GM21367 (cell line): ENCODE measurements at regions not wholly inside any gene's neighbourhood (a gene's known extent, or its start where the extent isn't known, plus 50 kb on each side); places are given as distances from the start of the nearest gene placed in this dataset.
"Not testable (repeated sequence)": the region's sequence is repeated elsewhere in the genome, so short reads cannot be mapped to it uniquely, and the experiment has no call there.

ENCODE experiments used
- ATAC-seq: cut with Tn5 transposase; IDR thresholded peaks from one replicate; pipeline ENCODE4 v1.9.1; 2021; ENCODE audit not compliant: unreplicated experiment

DNA sequence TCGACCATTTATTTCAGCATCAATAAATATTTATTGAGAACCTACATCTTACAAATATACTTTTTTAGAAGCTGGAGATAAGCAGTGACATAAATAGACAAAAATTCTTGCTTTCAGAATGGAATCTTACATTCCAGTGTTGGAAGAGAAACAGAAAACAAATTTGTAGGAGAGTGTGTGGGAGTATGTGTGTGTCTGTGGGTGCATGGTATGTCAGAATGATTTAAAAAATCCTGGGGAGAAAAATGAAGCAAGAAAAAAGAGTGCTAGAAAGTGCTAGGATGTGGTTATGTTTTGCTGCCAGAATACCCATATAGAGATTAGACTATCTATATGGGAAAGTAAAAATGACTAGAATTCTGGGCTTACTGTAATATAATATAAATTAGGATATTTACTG lies 561.7 kb upstream of the SGO1 start:
- ATAC-seq = no peak

DNA sequence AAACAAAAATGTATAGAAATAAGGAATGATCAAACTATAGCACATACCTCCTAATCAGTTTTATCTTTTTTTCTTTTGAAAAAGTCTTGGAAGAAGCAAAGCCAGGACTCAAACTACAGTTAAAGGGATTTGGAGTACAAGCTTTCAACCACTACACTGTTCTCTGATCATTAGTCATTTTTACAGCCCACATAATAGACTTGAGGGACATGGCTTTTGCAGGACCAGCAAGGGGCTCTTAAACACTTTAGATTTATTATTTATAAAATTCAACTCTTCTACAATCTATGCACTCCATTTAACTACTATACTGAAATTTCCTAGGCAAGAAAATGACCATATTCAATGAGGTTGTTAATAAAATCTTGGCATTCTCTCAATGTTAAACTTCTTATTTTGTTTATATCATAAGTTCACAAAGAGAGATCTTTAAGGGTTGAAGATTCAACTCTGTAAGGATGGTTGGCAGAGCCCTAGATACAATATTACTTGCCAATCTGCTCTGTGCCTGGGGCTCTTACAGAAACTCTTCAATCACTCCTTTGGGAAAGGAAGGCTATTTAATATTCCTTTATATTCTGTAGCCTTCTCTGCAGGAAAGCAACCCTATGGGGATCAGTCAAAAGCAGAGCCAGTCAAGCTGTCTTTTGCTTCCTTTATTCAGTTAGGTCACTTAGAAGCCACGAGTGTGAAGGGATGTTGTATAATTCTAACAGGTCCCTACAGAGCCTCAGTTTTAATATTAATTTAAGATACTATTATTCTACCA lies 557.7 kb upstream of the SGO1 start:
- no peak for ATAC-seq

DNA sequence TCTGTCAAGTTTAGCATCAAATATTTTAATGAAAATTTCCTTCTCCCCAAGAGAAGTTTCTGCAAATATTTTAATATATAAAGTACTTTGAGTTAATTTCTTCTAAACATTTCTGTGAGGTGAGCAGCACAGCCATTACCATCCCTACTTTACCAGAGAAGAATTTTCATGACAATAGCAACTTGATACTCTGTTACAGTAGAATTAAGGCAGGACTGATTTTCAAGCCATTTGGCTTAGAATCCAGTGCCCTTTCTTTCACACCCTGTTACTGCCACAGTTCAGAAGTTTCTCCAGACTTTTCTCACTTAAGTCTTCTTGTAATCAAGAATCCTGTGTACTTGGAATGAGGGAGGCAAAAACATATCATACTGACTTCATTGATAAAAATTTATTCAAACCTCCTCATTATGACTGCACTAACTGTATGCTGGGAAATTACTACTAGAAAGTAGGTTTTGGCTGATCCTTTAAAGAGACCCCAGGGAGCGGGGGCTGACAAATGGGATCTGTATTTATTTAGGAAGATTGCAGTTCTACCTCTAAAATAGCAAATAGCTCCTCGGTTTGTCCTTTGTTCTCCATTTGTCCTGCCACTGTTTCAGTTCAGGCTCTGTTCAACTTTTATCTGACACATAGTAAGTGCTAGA lies 557.0 kb upstream of the SGO1 start:
- ATAC-seq = no peak

DNA sequence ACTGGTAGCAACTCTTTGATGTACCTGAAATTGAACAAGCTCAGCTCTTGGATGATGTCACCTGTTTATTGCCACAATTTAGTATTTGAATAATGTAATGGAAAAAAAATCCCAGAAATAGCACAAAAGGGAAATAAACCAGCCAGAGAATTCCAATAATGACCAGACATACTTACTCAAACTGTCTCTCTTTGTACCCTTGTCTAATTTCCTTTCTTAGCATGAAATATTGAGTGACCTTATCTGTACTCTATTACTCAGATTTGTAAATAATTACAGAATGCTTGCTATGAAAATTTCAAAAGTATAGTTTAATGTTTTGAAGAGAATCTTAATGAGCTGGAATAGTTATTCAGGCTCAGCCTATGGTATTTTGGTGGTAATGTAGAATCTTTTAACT lies 555.4 kb upstream of the SGO1 start:
- no peak for ATAC-seq

DNA sequence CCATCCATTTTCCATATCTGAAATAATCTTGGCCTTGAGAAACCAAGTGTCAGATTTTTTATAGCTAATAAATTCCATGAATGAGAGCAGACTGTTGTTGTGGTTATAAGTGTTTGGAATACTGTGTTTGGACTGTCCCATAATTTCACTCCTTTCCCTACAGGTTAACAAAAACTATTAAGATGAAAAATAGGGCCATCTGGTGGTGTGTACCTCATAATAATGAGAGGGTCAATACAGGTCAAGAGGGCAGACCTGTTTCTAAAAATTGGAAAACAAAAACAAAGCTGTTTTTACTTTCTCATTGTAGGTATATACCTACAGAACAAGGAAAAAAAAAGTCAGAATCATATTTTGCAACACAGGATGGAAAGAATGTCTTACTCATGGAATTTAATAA lies 553.8 kb upstream of the SGO1 start:
- ATAC-seq = no peak

DNA sequence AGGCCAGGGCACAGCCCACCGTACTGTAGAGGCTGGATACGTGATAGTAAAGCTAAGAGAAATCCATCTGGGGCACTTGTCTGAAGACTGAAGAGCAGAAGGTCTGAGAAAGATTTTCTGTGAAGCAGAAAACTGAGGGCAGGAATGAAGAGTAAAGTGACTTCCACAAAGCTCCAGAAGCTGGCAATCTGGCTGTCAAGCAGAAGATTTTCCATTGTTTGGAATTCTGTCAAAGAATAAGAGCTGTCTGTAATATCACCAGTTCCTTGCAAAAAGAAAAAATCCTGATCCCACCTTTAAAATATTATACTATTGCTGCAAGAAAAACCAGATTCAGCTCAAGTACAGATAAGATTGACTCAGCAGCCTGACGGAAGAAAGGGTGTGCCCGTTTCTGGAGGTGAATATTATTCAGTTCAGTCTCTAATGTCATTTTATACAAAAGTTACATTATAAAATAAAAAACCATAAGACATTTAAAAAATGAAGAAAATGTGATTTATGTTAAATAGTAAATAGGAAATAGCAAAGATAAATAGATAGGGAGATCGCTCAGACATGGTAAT lies 550.4 kb upstream of the SGO1 start:
- no peak for ATAC-seq

DNA sequence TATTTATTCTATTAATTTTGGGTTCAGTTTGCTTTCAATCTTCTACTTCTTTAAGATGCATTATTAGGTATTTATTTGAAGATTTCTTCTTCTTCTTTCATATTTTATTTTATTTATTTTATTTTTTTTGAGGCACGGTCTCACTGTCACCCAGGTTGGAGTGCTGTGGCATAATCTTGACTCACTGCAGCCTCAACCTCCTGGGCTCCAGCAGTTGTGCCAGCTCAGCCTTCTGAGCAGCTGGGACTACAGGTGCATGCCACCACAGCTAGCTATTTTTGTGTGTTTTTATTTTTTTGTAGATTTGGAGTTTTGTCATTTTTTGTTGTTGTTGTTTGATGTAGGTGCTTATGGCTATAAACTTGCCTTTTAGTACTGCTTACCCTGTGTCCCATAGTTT lies 543.2 kb upstream of the SGO1 start:
- no peak for ATAC-seq

DNA sequence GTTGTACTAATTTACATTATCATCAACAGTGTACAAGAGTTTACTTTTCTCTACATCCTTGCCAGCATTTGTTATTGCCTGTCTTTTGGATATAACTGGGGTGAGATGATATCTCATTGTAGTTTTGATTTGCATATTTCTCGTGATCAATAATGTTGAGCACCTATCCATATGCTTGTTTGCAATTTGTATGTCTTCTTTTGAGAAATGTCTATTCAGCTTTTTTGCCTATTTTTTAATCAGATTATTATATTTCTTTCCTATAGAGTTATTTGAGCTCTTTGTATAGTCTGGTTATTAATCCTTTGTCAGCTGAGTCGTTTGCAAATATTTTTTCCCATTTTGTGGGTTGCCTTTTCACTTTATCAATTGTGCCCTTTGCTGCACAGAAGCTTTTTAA lies 540.8 kb upstream of the SGO1 start:
- no peak for ATAC-seq

DNA sequence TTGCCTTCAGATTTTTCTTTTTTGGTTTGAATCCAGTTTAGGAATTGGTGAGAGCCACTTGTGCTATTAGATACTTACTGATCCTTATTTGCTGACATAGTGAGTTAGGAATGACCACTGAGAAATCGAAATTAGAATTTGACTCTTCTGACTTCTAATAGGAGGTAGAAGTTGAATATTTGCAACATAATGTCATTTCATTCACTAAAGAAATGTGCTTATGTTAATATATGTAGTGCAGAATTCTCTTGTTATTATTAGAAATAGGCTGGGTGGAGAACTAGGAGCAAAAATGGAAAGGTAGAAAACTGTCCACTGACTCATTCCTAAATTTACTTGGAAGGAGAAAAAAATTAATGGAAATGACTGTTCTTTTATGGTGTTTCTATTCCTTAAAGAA lies 538.2 kb upstream of the SGO1 start:
- ATAC-seq = no peak

DNA sequence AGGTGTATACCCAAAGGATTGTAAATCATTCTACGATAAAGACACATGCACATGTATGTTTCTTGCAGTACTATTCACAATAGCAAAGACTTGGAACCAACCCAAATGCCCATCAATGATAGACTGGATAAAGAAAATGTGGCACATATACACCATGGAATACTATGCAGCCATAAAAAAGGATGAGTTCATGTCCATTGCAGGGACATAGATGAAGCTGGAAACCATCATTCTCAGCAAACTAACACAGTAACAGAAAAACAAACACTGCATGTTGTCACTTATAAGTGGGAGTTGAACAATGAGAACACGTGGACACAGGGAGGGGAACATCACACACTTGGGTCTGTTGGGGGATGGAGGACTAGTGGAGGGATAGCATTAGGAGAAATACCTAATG lies 530.4 kb upstream of the SGO1 start:
- ATAC-seq = not testable (repeated sequence)

DNA sequence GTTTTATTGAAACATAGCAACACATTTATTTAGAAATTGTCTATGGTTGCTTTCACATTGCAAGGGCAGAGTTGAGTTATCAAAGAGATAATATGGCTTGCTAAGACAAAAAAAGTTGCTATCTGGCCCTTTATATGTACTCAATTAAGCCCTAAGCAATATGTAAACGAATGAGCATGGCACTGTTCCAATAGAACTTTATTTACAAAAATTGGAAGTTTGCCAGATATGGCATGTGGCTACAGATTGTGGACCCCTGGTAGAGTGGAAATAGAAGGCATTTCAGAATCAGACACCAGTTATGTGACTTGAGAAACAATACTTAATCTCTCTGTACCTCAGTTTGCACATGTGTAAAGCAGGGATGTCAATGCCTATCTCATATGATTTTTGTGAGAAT lies 515.6 kb upstream of the SGO1 start:
- no peak for ATAC-seq

DNA sequence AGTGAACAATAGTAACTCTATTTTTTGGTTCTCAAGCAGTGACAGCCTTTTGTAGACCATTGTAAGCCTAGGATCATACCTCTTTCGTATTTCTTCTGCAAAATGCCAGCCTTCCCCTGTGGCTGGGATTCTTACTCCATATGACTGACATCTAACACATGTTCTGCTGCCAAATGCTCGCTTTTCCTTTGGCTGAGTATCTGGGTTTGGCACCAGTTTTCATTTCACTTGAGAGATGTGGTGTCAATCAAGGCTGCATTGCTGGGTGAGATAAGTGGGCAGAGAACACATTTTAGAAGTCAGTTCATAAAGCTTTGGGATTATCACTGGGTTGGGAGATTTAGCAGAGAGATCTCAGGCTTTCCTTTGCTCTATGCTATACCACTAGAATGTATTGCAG lies 514.7 kb upstream of the SGO1 start:
- no peak for ATAC-seq

DNA sequence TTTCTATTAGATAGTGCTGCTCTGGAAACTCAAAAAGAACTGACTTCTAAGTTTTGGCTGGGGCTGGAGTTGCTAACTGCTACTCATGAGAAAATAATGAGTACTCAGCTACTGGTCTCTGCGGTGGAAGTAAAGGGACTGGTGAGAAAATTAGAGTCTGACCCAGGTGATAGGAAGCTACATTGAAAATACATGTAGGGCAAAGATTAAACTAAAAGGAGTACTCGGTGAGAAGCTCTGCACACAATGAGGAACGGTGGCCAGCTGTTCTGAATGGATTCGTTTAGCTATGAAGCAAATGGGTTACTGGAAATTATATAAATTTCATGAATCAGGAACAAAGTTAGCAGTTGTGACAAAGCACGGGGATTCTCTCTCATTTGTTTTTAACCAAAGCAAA lies 512.9 kb upstream of the SGO1 start:
- no peak for ATAC-seq

DNA sequence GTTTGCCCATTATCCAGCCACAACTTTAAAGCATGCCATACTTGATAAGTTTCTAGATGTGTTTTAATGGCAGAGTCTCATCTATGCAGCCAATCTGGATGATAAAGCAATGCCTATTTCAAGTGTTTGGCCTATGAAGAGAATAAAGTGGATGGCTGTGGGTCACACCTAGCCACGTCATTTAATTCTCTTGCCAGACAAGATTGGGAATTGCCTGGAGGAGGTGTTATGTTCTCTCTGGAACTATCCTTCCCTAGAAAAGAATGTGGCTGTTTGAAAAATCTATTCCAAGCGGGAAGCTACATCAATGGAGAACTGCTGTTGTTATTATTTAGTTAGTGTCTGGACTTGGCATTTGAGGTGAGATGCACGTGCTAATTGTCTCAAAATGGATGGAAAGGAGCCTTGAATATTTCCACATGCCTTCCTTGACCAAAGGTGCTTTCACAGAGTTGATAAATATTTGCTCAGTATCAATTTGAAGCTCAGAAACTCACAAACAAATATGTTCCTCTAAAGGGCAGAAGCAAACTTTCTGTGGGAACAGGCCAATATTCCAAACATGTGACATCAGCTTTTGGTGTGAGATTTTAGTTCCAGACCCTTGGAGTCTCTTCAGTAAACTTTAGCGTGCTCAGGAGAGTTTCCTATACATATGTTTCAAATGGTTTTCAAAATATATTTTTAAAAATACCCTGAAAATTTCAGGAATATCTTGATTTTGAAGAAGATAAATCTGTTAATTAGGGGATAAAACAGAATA lies 510.6 kb upstream of the SGO1 start:
- no peak for ATAC-seq

DNA sequence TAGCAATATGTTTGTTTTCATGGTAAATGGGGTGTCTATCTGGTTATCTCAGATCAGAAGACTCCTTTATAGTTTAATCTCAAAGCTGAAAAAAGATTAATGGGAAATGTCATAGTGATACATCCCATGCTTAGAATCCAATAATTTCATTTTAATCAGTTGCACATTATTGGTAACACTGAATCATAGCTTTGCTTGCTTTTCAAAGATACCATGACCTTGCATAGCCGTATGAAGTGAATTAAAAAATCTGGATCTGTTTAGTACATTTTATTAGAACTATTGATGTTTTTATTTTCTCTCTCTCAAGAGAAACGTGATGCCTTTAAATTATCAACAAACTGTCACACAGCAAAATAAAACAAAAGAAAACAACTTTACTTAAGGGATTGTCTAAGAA lies 506.7 kb upstream of the SGO1 start:
- ATAC-seq = no peak

DNA sequence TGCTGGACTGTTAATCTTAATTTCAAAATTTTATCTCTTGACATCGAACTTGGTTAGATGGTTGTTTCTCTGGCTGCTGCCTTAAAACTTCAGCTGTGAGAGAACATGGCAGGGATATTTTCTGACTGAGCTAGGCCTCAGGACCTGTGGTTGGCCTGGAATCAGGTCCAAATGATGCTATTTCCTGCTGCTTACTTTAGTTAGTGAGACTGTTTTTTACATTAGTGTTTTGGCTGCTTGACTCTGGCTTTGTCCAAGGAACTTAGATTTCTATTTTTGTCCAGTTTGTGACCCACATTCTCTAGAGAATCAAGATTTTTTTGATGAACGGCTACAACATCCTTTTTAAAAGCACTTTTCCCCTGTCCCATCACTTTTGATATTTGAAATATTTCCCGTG lies 497.9 kb upstream of the SGO1 start:
- ATAC-seq = no peak

DNA sequence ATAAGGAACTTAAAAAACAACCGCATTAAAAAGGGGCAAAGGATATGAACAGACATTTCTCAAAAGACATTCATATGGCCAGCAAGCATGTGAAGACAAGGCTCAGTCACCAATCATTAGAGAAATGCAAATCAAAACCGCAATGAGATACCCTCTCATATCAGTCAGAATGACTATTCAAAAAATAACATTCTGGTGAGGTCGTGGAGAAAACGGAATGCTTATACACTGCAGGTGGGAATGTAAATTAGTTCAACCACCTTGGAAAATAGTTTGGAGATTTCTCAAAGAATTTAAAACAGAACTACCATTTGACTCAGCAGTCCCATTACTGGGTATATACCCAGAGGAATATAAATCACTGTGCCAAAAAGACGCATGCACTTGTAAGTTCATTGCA lies 496.6 kb upstream of the SGO1 start:
- ATAC-seq = no peak

DNA sequence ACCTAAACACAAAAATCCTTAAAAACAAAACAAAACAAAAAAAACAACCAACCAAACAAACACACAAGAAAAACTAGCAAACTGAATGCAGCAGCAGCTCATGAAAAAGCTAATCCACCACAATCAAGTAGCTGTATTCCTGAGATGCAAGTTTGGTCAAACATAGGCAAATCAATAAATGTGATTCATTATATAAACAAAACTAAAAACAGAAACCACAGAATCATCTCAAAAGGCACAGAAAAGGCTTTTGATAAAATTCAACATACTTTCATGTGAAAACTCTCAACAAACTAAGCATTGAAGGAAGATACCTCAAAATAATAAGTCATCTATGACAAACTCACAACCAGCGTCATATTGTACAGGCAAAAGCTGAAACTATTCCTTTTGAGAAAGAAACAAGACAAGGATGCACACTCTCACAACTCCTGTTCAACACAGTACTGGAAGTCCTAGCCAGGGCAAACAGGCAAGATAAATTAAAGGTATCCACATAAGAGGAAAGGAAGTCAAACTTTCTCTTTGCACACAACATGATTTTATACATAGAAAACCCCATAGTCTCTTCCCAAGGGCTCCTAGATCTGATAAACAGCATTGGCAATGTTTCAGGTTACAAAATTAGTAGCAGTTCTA lies 495.1 kb upstream of the SGO1 start:
- ATAC-seq = no peak

DNA sequence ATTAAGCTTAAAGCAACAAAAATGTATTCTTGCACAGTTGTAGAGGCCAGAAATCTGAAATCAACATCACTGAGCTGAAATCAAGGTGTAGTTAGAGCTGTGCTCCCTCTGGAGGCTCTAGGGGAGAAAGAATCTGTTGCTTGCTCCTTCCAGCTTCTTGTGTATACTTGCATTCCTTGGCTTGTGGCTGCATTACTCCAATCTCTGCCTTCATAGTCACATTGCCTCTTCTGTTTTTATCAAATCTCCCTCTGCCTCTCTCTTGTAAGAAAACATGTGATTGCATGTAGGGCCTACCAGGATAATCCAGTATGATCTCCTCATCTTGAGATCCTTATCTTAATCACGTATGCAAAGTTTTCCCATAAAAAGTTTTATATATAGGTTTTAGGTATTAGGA lies 487.9 kb upstream of the SGO1 start:
- no peak for ATAC-seq

DNA sequence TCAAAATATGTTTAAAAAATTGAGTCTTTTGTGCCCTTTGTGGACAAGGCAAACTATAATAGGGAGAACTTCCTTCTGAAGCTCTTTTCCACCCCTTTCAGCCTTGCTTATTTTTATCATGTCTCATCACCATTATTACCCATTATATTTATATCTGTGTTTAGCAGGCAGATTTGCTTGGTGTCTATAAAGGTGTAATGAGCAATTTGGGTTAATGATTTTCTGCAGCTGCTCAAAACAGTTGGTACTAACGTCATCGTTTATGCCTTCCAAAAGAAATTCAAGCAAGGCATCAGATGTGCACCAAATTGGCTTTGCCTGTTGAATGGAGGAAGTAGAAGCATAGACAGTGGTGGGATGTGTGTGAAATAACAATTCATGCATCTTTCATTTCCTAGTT lies 483.7 kb upstream of the SGO1 start:
- no peak for ATAC-seq

DNA sequence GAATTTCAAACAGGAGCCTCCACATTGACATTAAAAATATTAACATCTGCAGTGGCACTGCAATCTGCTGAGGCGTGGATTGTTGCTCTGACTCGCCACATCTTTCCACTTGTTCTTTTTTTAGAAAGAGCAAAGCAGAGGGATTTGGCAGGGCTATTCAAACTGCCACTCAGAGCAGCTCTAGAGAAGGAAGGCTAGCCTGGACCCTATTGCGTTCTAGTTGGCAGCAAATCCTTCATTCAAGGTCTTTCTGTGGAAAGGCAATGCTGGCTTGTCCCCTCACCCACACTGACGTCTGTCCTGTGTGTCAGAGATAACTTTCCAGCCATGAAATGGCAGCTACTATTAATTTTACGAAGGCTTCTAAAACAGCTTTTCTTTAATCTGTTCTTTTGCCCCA lies 483.2 kb upstream of the SGO1 start:
- ATAC-seq = no peak
